ENCODE measurements at regions not wholly inside any gene's neighbourhood (a gene's known extent, or its start where the extent isn't known, plus 50 kb on each side); places are given as distances from the start of the nearest gene placed in this dataset.

DNA sequence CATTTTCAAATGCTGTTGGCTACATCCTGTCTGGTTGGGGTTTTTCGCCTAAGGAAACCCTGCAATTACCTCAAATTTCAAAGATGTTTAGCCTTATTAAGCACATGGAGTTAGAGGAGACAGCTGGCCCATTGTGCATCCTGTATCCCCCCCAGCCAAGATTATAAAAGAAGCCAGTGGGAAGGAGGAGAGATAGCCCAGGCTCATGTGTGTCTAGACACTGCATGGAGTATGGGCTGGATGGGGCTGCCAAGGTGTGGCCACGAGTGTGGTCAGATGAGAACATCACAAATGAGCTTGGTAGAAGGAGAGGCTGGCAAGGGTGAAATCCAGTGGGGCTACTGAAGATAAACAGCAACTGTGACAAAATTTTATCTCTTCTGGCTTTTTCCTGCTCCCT lies 270.0 kb upstream of the TBC1D5 start:
- no peak for TF ChIP-seq POLR2AphosphoS5 (IDR thresholded peaks at IDR 0.05)
- TF ChIP-seq, protein P1, sequence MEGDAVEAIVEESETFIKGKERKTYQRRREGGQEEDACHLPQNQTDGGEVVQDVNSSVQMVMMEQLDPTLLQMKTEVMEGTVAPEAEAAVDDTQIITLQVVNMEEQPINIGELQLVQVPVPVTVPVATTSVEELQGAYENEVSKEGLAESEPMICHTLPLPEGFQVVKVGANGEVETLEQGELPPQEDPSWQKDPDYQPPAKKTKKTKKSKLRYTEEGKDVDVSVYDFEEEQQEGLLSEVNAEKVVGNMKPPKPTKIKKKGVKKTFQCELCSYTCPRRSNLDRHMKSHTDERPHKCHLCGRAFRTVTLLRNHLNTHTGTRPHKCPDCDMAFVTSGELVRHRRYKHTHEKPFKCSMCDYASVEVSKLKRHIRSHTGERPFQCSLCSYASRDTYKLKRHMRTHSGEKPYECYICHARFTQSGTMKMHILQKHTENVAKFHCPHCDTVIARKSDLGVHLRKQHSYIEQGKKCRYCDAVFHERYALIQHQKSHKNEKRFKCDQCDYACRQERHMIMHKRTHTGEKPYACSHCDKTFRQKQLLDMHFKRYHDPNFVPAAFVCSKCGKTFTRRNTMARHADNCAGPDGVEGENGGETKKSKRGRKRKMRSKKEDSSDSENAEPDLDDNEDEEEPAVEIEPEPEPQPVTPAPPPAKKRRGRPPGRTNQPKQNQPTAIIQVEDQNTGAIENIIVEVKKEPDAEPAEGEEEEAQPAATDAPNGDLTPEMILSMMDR (IDR thresholded peaks at IDR 0.05): no peak
- no peak for TF ChIP-seq EP300 (IDR thresholded peaks at IDR 0.05)
- no peak for TF ChIP-seq POLR2A (IDR thresholded peaks at IDR 0.05)
